GM12878 (cell line): ENCODE measurements at regions not wholly inside any gene's neighbourhood (a gene's known extent, or its start where the extent isn't known, plus 50 kb on each side); places are given as distances from the start of the nearest gene placed in this dataset.

Experiments used
- ATAC-seq: fragments of 200-7000 bp; cut with Tn5 transposase; 3 replicates; pipeline ENCODE4 v1.9.1; 2020; ENCODE audit warnings: mild to moderate bottlenecking, moderate library complexity
- BruUV-seq: library from RNA; stranded (reverse); fragments of 400-500 nt; replicated peaks from 2 replicates; lab custom pipeline; 2021; lab: Mats Ljungman, UMichigan
- CTCF ChIA-PET: fragments of 300-600 bp; sonication (Branson Sonifier 250); formaldehyde crosslinking; extraction: SDS; loops from one replicate; lab custom pipeline; 2021; ENCODE audit warnings: inconsistent platforms; lab: Yijun Ruan, JAX
- POLR2A ChIA-PET: fragments of 350-600 bp; formaldehyde crosslinking; extraction: SDS; loops from one replicate; lab custom pipeline; 2021; ENCODE audit warnings: inconsistent platforms; lab: Charles Lee
- RAD21 ChIA-PET: fragments of 300-600 bp; sonication (Branson Sonifier 250); formaldehyde crosslinking; loops from one replicate; lab custom pipeline; 2023; ENCODE audit warnings: antibody characterized with exemption; ENCODE audit not compliant: unreplicated experiment; lab: Charles Lee
- SMC1A ChIA-PET: fragments of 300-600 bp; sonication (Branson Sonifier 250); formaldehyde crosslinking; loops from one replicate; lab custom pipeline; 2023; ENCODE audit not compliant: unreplicated experiment, uncharacterized antibody; lab: Charles Lee
- DNase-seq: peaks from one replicate; pipeline ENCODE4 v3.0.0-alpha.2; 2011; ENCODE audit warnings: low read depth, low spot score
- FAIRE-seq: peaks from 3 replicates; lab custom pipeline; 2011; peaks lifted over from hg19 to GRCh38; lab: Jason Lieb, UNC
- H2AFZ ChIP-seq: 2 replicates; pipeline ENCODE4 v1.6.0; 2011; ENCODE audit warnings: low read depth, low read length, control low read depth; ENCODE audit not compliant: control insufficient read depth
- H3K27ac ChIP-seq: 2 replicates; pipeline ENCODE4 v1.5.1; 2011; ENCODE audit warnings: control low read depth; ENCODE audit not compliant: control insufficient read depth, insufficient read depth
- H3K27me3 ChIP-seq, 2 experiments: replicated peaks in 1 of 2; 2 replicates each; pipeline versions ENCODE4 v1.6.0 to v1.6.1; 2011; ENCODE audit warnings: low read length in 1 of 2; ENCODE audit not compliant: control insufficient read depth in 2 of 2, insufficient read depth in 2 of 2
- H3K36me3 ChIP-seq, 2 experiments: 2 replicates each; pipeline ENCODE4 v1.5.1; 2011; ENCODE audit warnings: low read length in 1 of 2; ENCODE audit not compliant: control insufficient read depth in 2 of 2, insufficient read depth in 2 of 2
- H3K4me1 ChIP-seq: 2 replicates; pipeline ENCODE4 v1.6.1; 2011; ENCODE audit warnings: mild to moderate bottlenecking, low read length, moderate library complexity, mixed read lengths; ENCODE audit not compliant: control insufficient read depth, insufficient read depth
- H3K4me2 ChIP-seq: 2 replicates; pipeline ENCODE4 v1.6.0; 2011; ENCODE audit warnings: control low read depth; ENCODE audit not compliant: control insufficient read depth, insufficient read depth
- H3K4me3 ChIP-seq: fragments of 200-600 bp; sonication (generic); 2 replicates; pipeline ENCODE4 v1.5.1; 2016
- H3K79me2 ChIP-seq: 2 replicates; pipeline ENCODE4 v1.6.0; 2011; ENCODE audit warnings: low read length; ENCODE audit not compliant: control insufficient read depth, insufficient read depth
- H3K9ac ChIP-seq: 2 replicates; pipeline ENCODE4 v1.8.0; 2011; ENCODE audit warnings: low read length, control low read depth, mixed read lengths; ENCODE audit not compliant: control insufficient read depth, insufficient read depth
- H3K9me3 ChIP-seq: replicated peaks from 3 replicates; pipeline ENCODE4 v1.5.1; 2011; ENCODE audit warnings: mild to moderate bottlenecking, low read length; ENCODE audit not compliant: control insufficient read depth, insufficient read depth
- H4K20me1 ChIP-seq: 2 replicates; pipeline ENCODE4 v1.6.0; 2011; ENCODE audit not compliant: control insufficient read depth, insufficient read depth
- CEBPZ ChIP-seq: fragments of 150-350 bp; IDR thresholded peaks from 2 replicates; pipeline ENCODE4 v1.6.1; 2016; ENCODE audit warnings: low read depth, low read length
- CHD2 ChIP-seq: IDR thresholded peaks from 2 replicates; pipeline ENCODE4 v1.6.1; 2011; ENCODE audit warnings: low read depth, low read length, improper control_type of control experiment, borderline replicate concordance
- CTCF ChIP-seq, 3 experiments: IDR thresholded peaks in 2 of 3; conservative IDR thresholded peaks in 1 of 3; 2 replicates each; pipeline ENCODE4 v1.5.1; 2011; ENCODE audit warnings: low read depth in 3 of 3, low read length in 3 of 3, mild to moderate bottlenecking in 3 of 3, control low read depth in 2 of 3, moderate library complexity in 2 of 3, inconsistent platforms in 1 of 3, mixed read lengths in 1 of 3; ENCODE audit not compliant: control insufficient read depth in 2 of 3, insufficient read depth in 1 of 3; ENCODE audit errors: extremely low read depth in 1 of 3
- NR2C1 ChIP-seq: fragments of 450-650 bp; IDR thresholded peaks from 2 replicates; pipeline ENCODE4 v1.6.1; 2017; ENCODE audit warnings: antibody characterized with exemption, mild to moderate bottlenecking, moderate library complexity
- PBX3 ChIP-seq: IDR thresholded peaks from 2 replicates; pipeline ENCODE4 v1.6.1; 2011; ENCODE audit warnings: mild to moderate bottlenecking, low read depth, low read length, moderate library complexity; ENCODE audit not compliant: insufficient replicate concordance
- RB1 ChIP-seq: fragments of 450-650 bp; formaldehyde crosslinking; IDR thresholded peaks from 2 replicates; pipeline ENCODE4 v1.6.1; 2017; ENCODE audit warnings: mild to moderate bottlenecking, borderline replicate concordance
- SMAD1 ChIP-seq: fragments of 450-650 bp; IDR thresholded peaks from 2 replicates; pipeline ENCODE4 v1.6.1; 2018; ENCODE audit warnings: mild to moderate bottlenecking, low read depth; ENCODE audit not compliant: partially characterized antibody
- SMARCA5 ChIP-seq: fragments of 450-650 bp; IDR thresholded peaks from 2 replicates; pipeline ENCODE4 v1.6.1; 2017; ENCODE audit warnings: mild to moderate bottlenecking
- SRF ChIP-seq, 2 experiments: IDR thresholded peaks; 2 replicates each; pipeline ENCODE4 v1.6.1; 2011; ENCODE audit warnings: low read depth in 2 of 2, low read length in 2 of 2, mild to moderate bottlenecking in 1 of 2, moderate library complexity in 1 of 2
- ZBTB4 ChIP-seq: fragments of 450-650 bp; formaldehyde crosslinking; IDR thresholded peaks from 2 replicates; pipeline ENCODE4 v1.4.0; 2022; ENCODE audit warnings: mild to moderate bottlenecking, moderate library complexity
- WGBS: methylation state at CpG from one replicate; pipeline ENCODE4 v1.1.6; 2016; ENCODE audit warnings: low lambda C conversion rate; ENCODE audit not compliant: insufficient replicate concordance, insufficient coverage; ENCODE audit errors: missing lambda C conversion rate; 5-methylcytosine and 5-hydroxymethylcytosine counted together
- in situ Hi-C: fragments of 300-500 bp; cut with MboI; formaldehyde crosslinking; loops from 9 replicates; pipeline ENCODE4 v1.14.3; 2018; ENCODE audit warnings: mixed read lengths
- intact Hi-C: fragments of 100-400 bp; cut with micrococcal nuclease; formaldehyde crosslinking; loops from one replicate; pipeline ENCODE4 v1.14.2; 2022; ENCODE audit not compliant: unreplicated experiment

- no peak overlapping the region for H3K4me3 ChIP-seq
- DNase-seq, result no peak
- H3K79me2 ChIP-seq, result no peaks in the 10 kb centered on the region
- RAD21 ChIA-PET, result no interaction called here
- H3K9ac ChIP-seq, result no peak overlapping the region
- POLR2A ChIA-PET, result interaction anchor here (0.6 kb wide), 1 partner anchor 35 kb away, joined by 3 read pairs; no protein-coding TSS in a partner anchor
- SMC1A ChIA-PET, result interaction anchor here (0.6 kb wide), 1 partner anchor 46 kb away, joined by 3 read pairs; no protein-coding TSS in a partner anchor
- intact Hi-C loops (no loop called here), in situ Hi-C loops (no loop called here)
- no TSS peak for BruUV-seq
- H3K4me1 ChIP-seq, result no peaks in the 10 kb centered on the region
- H3K4me2 ChIP-seq, result no peak overlapping the region
- CTCF ChIA-PET, result no interaction called here
- no peaks in the 10 kb centered on the region for H4K20me1 ChIP-seq
- H3K36me3 ChIP-seq, result no peaks in the 10 kb centered on the region
- no peaks in the 10 kb centered on the region for H3K9me3 ChIP-seq
- no peak overlapping the region for H2AFZ ChIP-seq
- no peak for ATAC-seq
- H3K27me3 ChIP-seq, result no peaks in the 10 kb centered on the region
- 0% methylated on average over 2 of the region's 2 CpGs for WGBS
- FAIRE-seq, result no peak
- H3K27ac ChIP-seq, result no peak overlapping the region
- TF ChIP-seq SRF (IDR thresholded peaks at IDR 0.05; ENCODE audit: low read depth in 2 of 2, low read length in 2 of 2) (no peak), CEBPZ (no peak), ZBTB4 (CRISPR knock-in tag) (no peak), CHD2 (no peak), SMARCA5 (no peak), NR2C1 (no peak), SMAD1 (no peak), RB1 (no peak), CTCF (IDR thresholded peaks at IDR 0.05 in 2 of 3, conservative IDR thresholded peaks at IDR 0.05 in 1 of 3; ENCODE audit: control insufficient read depth in 2 of 3, extremely low read depth in 1 of 3, insufficient read depth in 1 of 3, low read depth in 3 of 3, low read length in 3 of 3) (no peak), PBX3 (no peak)
Observed at GRCh38 chr11:28820296-28820989, 712.3 kb downstream of the METTL15 start.
